ENCODE measurements at regions not wholly inside any gene's neighbourhood (a gene's known extent, or its start where the extent isn't known, plus 50 kb on each side); places are given as distances from the start of the nearest gene placed in this dataset.

GRCh38 chr3:89052386-89052785, 55.0 kb upstream of the EPHA3 start:
- no peaks in the 10 kb centered on the region for H3K9me3 ChIP-seq
- TF ChIP-seq CTCF (IDR thresholded peaks at IDR 0.05): no peak
- no peak for DNase-seq
- H3K4me1 ChIP-seq: no peaks in the 10 kb centered on the region
- no peak overlapping the region for H3K4me3 ChIP-seq
- no peak overlapping the region for H3K27ac ChIP-seq
- no peaks in the 10 kb centered on the region for H3K27me3 ChIP-seq
- H3K36me3 ChIP-seq: no peaks in the 10 kb centered on the region
- intact Hi-C loops (cut with DNase I; ENCODE audit: low total_unique reads): no loop called here

GRCh38 chr3:89057398-89057797, 50.0 kb upstream of the EPHA3 start:
- Histone ChIP-seq H3K9me3 (no peaks in the 10 kb centered on the region), H3K27ac (no peak overlapping the region)

More at GRCh38 chr3:89057398-89057797, 50.0 kb upstream of the EPHA3 start:
- no peak for TF ChIP-seq CTCF (IDR thresholded peaks at IDR 0.05)
- H3K36me3 ChIP-seq: no peaks in the 10 kb centered on the region
- H3K4me3 ChIP-seq: no peak overlapping the region
- intact Hi-C loops (cut with DNase I; ENCODE audit: low total_unique reads): no loop called here
- no peaks in the 10 kb centered on the region for H3K27me3 ChIP-seq
- no peak for DNase-seq
- H3K4me1 ChIP-seq: no peaks in the 10 kb centered on the region
